Neural progenitor cell (in vitro differentiated cells): ENCODE measurements at regions not wholly inside any gene's neighbourhood (a gene's known extent, or its start where the extent isn't known, plus 50 kb on each side); places are given as distances from the start of the nearest gene placed in this dataset.
A peak's percentile ranks its signal among the peaks of the same experiment; 100 is the strongest.

Experiments
- DNase-seq: peaks from one replicate; pipeline ENCODE4 v3.0.0-alpha.2; 2016; ENCODE audit warnings: low spot score
- H2AFZ ChIP-seq: fragments of 200-600 bp; sonication (generic); replicated peaks from 2 replicates; pipeline ENCODE4 v1.6.1; 2016; ENCODE audit warnings: antibody characterized with exemption
- H3F3A ChIP-seq: fragments of 200-600 bp; sonication (generic); 2 replicates; pipeline ENCODE4 v1.6.1; 2016; ENCODE audit warnings: antibody characterized with exemption, low read depth
- H3K27ac ChIP-seq: fragments of 200-600 bp; sonication (generic); 2 replicates; pipeline ENCODE4 v1.5.1; 2016; ENCODE audit warnings: mild to moderate bottlenecking
- H3K27me3 ChIP-seq: fragments of 200-600 bp; sonication (generic); 2 replicates; pipeline ENCODE4 v1.6.1; 2016; ENCODE audit warnings: mild to moderate bottlenecking, moderate library complexity
- H3K36me3 ChIP-seq: fragments of 200-600 bp; sonication (generic); 2 replicates; pipeline ENCODE4 v1.5.1; 2016
- H3K4me1 ChIP-seq: fragments of 200-600 bp; sonication (generic); 2 replicates; pipeline ENCODE4 v1.6.1; 2016; ENCODE audit warnings: mixed run types
- H3K4me2 ChIP-seq: fragments of 200-600 bp; sonication (generic); 2 replicates; pipeline ENCODE4 v1.6.1; 2016
- H3K4me3 ChIP-seq: fragments of 200-600 bp; sonication (generic); 2 replicates; pipeline ENCODE4 v1.5.1; 2016
- H3K79me2 ChIP-seq: fragments of 200-600 bp; sonication (generic); 2 replicates; pipeline ENCODE4 v1.6.1; 2016; ENCODE audit warnings: low read depth
- H3K9ac ChIP-seq: fragments of 200-600 bp; sonication (generic); 2 replicates; pipeline ENCODE4 v1.6.1; 2016
- H3K9me3 ChIP-seq: fragments of 200-600 bp; sonication (generic); 2 replicates; pipeline ENCODE4 v1.5.1; 2016; ENCODE audit warnings: low read depth
- H4K20me1 ChIP-seq: fragments of 200-600 bp; sonication (generic); 2 replicates; pipeline ENCODE4 v1.6.1; 2016; ENCODE audit warnings: low read depth
- H3K27ac Mint-ChIP-seq: 3 replicates; pipeline ENCODE4 v1.8.0; 2021; ENCODE audit warnings: mixed read lengths
- H3K27me3 Mint-ChIP-seq: 2 replicates; pipeline ENCODE4 v1.8.0; 2022; ENCODE audit warnings: low read depth, mild to moderate bottlenecking, inconsistent platforms, moderate library complexity, mixed read lengths; ENCODE audit not compliant: insufficient read depth
- H3K36me3 Mint-ChIP-seq: 3 replicates; pipeline ENCODE4 v1.8.0; 2021; ENCODE audit warnings: mixed read lengths
- H3K4me1 Mint-ChIP-seq: 3 replicates; pipeline ENCODE4 v1.8.0; 2021; ENCODE audit warnings: mixed read lengths
- H3K4me3 Mint-ChIP-seq: 3 replicates; pipeline ENCODE4 v1.8.0; 2021; ENCODE audit warnings: mild to moderate bottlenecking, moderate library complexity, mixed read lengths
- H3K9me3 Mint-ChIP-seq: 3 replicates; pipeline ENCODE4 v1.8.0; 2020; ENCODE audit warnings: mixed read lengths
- CTCF ChIP-seq: fragments of 200-600 bp; sonication (generic); IDR thresholded peaks from 2 replicates; pipeline ENCODE4 v1.5.1; 2017; ENCODE audit warnings: antibody characterized with exemption, mild to moderate bottlenecking
- EZH2 ChIP-seq: fragments of 200-600 bp; sonication (generic); IDR thresholded peaks from 2 replicates; pipeline ENCODE4 v1.6.1; 2017; ENCODE audit warnings: antibody characterized with exemption, mild to moderate bottlenecking, moderate library complexity
- EZH2phosphoT487 ChIP-seq: fragments of 200-600 bp; sonication (generic); IDR thresholded peaks from 2 replicates; pipeline ENCODE4 v1.6.1; 2017; ENCODE audit warnings: antibody characterized with exemption

GRCh38 chr18:24959051-24959476, 392.9 kb downstream of the ZNF521 start:
- H3K79me2 ChIP-seq: no peaks in the 10 kb centered on the region
- peaks cover 12% of the 10 kb centered on the region for H3K4me1 ChIP-seq
- Mint-ChIP-seq H3K4me3 (no peak overlapping the region), H3K36me3 (peaks cover 3% of the 10 kb centered on the region), H3K9me3 (peaks cover 2% of the 10 kb centered on the region), H3K27ac (no peak overlapping the region), H3K4me1 (peaks cover 16% of the 10 kb centered on the region), H3K27me3 (no peaks in the 10 kb centered on the region)
- H3K4me3 ChIP-seq: no peak overlapping the region
- no peak overlapping the region for H3K27ac ChIP-seq
- peaks cover 10% of the 10 kb centered on the region for H3F3A ChIP-seq
- TF ChIP-seq EZH2phosphoT487: no peak
- TF ChIP-seq EZH2: no peak
- TF ChIP-seq CTCF: no peak
- no peaks in the 10 kb centered on the region for H3K27me3 ChIP-seq
- H4K20me1 ChIP-seq: no peaks in the 10 kb centered on the region
- no peak overlapping the region for H3K4me2 ChIP-seq
- no peak for DNase-seq
- H2AFZ ChIP-seq: peak overlapping the region; percentile 36
- no peak overlapping the region for H3K9ac ChIP-seq
- H3K9me3 ChIP-seq: no peaks in the 10 kb centered on the region
- H3K36me3 ChIP-seq: no peaks in the 10 kb centered on the region

GRCh38 chr18:24964216-24964615, 387.8 kb downstream of the ZNF521 start:
- H3K79me2 ChIP-seq: no peaks in the 10 kb centered on the region
- no peaks in the 10 kb centered on the region for H4K20me1 ChIP-seq
- Mint-ChIP-seq H3K27me3 (no peaks in the 10 kb centered on the region), H3K27ac (no peak overlapping the region), H3K4me3 (no peak overlapping the region), H3K4me1 (peaks cover 6% of the 10 kb centered on the region), H3K9me3 (peaks cover 10% of the 10 kb centered on the region), H3K36me3 (peaks cover 12% of the 10 kb centered on the region)
- no peak overlapping the region for H3K4me3 ChIP-seq
- H3K4me2 ChIP-seq: no peak overlapping the region
- no peaks in the 10 kb centered on the region for H3K27me3 ChIP-seq
- peak overlapping the region; percentile 6 for H2AFZ ChIP-seq
- H3K9ac ChIP-seq: no peak overlapping the region
- no peaks in the 10 kb centered on the region for H3K4me1 ChIP-seq
- no peaks in the 10 kb centered on the region for H3K36me3 ChIP-seq
- peaks cover 3% of the 10 kb centered on the region for H3F3A ChIP-seq
- no peak overlapping the region for H3K27ac ChIP-seq
- H3K9me3 ChIP-seq: no peaks in the 10 kb centered on the region
- no peak for TF ChIP-seq EZH2phosphoT487
- TF ChIP-seq CTCF: no peak
- no peak for TF ChIP-seq EZH2
- DNase-seq: peak; percentile 43

- Histone ChIP-seq H2AFZ (no peak overlapping the region), H3K4me2 (no peak overlapping the region), H3K4me3 (no peak overlapping the region), H3F3A (peaks cover 3% of the 10 kb centered on the region), H3K9ac (no peak overlapping the region), H3K36me3 (no peaks in the 10 kb centered on the region), H3K79me2 (no peaks in the 10 kb centered on the region), H3K4me1 (no peaks in the 10 kb centered on the region), H3K27me3 (no peaks in the 10 kb centered on the region), H4K20me1 (no peaks in the 10 kb centered on the region), H3K27ac (no peak overlapping the region), H3K9me3 (no peaks in the 10 kb centered on the region)
- H3K27me3 Mint-ChIP-seq: no peaks in the 10 kb centered on the region
- no peak for TF ChIP-seq CTCF
- no peak for TF ChIP-seq EZH2phosphoT487
- no peak for TF ChIP-seq EZH2
- peaks cover 6% of the 10 kb centered on the region for H3K4me1 Mint-ChIP-seq
- no peak overlapping the region for H3K4me3 Mint-ChIP-seq
- peaks cover 19% of the 10 kb centered on the region for H3K36me3 Mint-ChIP-seq
- no peak for DNase-seq
- H3K27ac Mint-ChIP-seq: no peak overlapping the region
- H3K9me3 Mint-ChIP-seq: peaks cover 9% of the 10 kb centered on the region
Measured at GRCh38 chr18:24968238-24968775, 383.7 kb downstream of the ZNF521 start.
